HG03432 (cell line): ENCODE measurements at regions not wholly inside any gene's neighbourhood (a gene's known extent, or its start where the extent isn't known, plus 50 kb on each side); places are given as distances from the start of the nearest gene placed in this dataset.
"Not testable (repeated sequence)": the region's sequence is repeated elsewhere in the genome, so short reads cannot be mapped to it uniquely, and the experiment has no call there.

Source experiments
- ATAC-seq: cut with Tn5 transposase; IDR thresholded peaks from one replicate; pipeline ENCODE4 v1.9.1; 2021; ENCODE audit warnings: mild to moderate bottlenecking, moderate library complexity; ENCODE audit not compliant: unreplicated experiment

DNA sequence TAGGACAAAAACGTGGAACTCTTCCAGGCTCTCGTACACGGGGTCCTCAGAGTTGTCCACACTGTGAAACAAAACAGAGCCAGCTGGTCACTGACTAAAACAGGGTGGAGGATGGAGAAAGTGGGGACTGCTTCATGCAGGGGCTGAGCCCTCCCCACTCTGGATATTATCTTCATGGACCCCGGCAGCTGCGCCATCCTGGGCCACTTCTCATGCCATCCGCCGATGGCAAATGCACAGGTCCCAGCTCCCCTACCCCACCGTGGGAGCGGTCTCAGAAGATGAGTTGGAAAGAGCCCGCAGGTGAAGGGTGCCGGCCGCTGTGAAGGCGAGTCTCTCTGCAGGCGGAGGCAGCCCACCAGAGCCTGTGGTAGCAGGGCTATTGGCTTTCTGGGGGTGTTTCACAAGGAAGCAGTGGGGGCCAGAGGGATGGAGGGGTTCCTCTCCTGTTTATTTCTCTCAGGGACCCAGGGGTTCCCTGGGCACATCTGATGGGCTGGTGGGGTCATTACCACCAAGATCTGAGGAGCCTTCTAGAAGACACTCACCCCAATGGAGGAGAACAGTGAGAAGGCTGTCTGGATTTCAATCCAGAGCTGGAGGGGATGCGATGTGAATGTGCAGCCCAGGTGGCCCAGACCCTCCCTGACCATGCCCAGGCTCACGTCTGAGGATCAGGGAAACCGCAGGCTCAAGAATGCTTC is 177.3 kb downstream of the KLF13 start:
- no peak for ATAC-seq

GRCh38 chr15:31504462-31504839 is 177.8 kb downstream of the KLF13 start:
- no peak for ATAC-seq

GRCh38 chr15:31507573-31507972 is 180.9 kb downstream of the KLF13 start:
- ATAC-seq = not testable (repeated sequence)

DNA sequence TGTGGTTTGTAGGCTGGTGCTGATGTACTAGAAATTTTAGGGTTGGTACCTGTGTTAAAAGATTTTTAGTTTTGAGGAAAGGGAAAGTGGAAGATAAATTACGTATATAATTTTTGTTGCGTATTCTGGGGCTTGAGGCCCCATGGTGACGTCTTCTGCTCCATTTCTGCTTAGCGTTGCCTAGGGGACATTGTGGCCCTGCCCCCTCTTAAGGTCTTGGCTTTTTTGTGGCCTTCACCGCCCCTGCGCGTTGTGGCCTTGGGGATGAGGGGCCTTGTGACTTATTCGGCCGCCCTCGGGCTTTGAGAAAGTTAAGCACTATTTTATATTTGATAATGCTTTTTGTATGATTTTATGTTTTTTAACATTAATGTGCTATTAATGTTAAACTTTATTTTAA is 182.0 kb downstream of the KLF13 start:
- no peak for ATAC-seq

DNA sequence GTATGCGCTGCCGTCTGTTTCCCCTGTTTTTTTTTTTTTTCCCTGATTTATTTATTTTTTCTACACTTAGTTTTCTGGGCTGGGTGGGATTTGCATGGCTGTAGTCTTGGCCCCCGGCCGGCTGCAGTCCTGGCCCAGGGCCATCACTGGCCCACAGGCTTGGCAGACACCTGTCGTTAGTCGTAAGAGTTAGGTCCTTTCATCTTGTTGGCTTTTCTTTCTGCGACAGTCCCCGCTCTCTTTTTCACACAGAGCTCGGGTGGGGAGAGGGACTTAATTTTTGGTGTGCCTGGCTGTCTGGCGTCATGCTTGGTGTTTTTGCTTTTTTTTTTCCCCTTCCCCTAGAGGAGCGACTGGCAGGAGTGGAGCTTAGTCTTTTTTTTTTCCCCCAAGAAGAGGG is 183.4 kb downstream of the KLF13 start:
- no peak for ATAC-seq

DNA sequence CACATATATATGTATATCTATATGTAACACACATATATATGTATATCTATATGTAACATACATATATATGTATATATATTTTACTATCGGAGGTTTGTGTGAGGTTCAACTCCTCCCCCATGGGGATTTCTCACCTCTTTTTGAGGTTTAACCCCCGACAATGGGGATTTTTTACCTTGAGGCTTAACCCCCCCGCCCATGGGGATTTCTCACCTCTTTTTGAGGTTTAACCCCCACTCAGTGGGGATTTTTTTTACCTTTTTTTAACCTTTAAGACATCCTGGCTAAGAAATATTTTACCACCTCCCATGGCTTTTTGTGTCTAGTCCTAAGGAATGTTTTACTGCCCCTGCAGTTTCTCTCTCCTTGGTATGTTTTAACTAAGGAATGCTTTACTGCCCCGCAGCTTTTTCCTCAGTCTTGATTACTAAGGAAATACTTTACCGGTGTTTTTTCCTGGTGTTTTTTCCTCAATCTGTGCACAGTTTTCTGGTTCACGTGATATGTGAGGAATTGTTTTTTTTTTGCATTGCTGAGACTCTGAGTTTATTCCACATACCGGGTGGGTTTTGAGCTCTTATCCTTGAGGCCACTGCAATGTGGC is 185.2 kb downstream of the KLF13 start:
- no peak for ATAC-seq

DNA sequence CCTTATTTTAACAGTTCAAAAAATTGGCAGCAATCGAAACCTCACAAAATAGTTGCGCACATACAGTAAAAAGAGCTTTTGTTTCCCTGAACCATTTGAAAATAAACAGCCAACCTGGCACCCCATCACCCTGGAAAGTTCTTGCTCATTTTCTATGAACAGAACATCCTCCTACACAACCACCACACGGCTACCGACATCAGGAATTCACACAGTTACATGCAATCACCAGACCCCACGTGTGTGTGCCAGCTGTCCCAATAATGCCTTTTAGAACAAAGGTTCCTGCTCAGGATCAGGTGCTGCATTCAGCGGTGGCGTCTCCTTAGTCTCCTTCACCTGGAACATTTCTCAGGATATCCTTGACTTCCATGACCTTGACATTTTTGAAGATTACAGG is 186.5 kb downstream of the KLF13 start:
- no peak for ATAC-seq

DNA sequence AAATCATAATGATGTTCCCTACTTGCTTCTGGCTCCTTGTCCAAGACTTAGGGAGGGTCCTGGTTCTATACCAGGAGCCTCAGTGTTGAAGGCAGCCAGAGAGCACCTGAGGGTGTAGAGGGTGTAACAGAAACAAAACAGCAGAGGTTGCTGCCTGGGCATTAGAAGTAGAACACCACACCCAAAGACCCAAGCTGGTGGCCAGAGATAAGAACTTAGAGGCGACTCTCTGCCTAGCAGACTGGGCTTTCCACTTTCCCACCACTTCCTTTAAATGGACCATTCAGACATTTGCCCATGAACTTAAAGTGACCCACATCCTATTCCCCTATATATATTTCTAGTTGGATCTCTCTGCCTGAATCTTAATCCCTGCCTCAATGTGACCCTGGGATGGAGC is 189.8 kb downstream of the KLF13 start:
- ATAC-seq = no peak

DNA sequence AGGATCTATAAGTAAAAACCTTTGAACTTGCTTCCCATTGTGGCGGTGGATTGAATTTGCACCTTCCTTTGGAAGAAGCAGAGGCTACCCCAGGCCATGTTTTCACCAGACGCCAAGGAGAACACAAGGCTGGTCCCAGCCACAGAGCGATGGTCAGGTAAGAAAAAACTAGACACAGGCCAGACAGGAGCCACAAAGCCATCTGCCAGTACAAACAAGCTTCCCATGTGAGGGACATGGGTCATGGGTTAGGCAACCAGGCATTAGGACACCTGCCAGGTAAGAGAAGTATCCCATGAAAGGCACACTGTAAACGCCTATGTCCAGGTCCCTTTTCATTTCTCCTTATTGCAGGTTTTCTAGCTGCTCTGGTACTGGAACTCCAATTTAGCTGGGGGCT is 190.2 kb downstream of the KLF13 start:
- ATAC-seq = no peak

DNA sequence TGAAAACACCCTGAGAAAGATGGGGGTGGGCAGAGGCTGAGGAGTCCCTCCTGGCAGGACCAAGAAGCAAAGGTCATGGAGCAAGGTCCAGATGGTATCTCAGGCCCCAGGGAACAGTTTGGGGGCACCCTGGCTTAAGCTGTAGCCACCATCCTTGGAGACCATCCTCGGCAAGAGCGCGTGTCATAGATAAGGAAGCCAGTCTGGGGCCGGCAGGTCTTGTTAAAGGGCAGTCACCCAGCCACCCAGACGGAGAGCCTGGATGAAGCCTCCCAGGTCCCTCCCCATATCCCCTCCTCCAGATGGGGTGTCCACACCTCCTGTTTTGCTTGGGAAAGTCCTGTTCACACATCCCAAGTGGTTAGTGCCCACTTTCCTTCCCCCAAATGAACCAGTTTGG is 191.1 kb downstream of the KLF13 start:
- no peak for ATAC-seq

- no peak for ATAC-seq
These were observed 195.4 kb downstream of the KLF13 start for GRCh38 chr15:31522028-31522427.

GRCh38 chr15:31523027-31523654 is 196.5 kb downstream of the KLF13 start:
- ATAC-seq = no peak

DNA sequence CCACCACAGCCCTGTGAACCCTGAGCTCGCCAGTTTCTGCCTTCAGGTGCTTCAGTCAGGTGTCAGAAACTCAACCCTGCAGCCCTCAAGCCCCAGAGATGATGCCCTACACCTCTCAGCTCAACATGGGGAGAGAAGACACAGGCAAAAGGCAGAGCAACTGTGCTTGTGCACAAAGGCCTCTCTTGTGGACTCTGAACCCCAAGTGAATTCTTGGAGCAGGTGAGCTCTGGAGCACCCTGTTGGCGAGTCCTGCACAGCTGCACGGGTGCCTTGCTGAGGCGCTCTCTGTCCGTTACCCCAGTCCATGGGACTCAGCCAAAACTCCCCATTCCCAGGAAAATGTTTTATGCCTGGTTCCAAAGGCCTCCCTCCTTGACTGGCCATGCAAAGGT is 197.0 kb downstream of the KLF13 start:
- no peak for ATAC-seq

GRCh38 chr15:31525185-31525695 is 198.6 kb downstream of the KLF13 start:
- no peak for ATAC-seq

DNA sequence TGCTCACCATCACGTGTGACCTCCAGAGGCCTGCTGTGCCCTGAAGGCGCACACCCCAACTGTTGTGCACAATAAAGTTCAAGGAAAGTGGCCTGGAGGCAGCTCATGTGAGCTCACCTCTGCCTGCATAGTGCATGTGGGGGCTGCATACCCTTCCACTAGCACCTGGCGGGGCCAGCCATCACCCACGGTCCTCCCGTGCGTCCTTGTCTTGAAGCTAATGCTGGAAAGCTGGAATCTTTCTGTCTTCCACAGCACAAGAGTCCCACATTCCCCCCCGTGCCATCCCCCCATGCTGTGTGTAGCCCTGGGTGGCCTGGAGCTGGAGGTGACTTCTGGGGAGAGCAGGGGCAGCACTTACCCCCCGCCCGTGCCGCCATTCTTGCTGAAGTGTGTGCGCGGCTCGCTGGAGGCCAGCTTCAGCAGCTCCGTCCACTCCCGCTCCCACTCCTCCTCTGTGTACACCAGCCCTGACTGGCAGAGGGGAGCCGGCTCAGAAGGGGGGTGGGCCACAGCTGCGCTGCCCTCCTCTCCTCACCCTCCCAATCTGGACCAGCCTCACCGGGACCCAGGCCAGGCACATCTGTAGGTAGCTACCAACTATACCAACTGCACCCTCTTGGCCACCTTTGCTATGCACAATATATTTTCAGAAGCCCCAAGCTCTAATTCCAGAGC is 199.5 kb downstream of the KLF13 start:
- no peak for ATAC-seq

DNA sequence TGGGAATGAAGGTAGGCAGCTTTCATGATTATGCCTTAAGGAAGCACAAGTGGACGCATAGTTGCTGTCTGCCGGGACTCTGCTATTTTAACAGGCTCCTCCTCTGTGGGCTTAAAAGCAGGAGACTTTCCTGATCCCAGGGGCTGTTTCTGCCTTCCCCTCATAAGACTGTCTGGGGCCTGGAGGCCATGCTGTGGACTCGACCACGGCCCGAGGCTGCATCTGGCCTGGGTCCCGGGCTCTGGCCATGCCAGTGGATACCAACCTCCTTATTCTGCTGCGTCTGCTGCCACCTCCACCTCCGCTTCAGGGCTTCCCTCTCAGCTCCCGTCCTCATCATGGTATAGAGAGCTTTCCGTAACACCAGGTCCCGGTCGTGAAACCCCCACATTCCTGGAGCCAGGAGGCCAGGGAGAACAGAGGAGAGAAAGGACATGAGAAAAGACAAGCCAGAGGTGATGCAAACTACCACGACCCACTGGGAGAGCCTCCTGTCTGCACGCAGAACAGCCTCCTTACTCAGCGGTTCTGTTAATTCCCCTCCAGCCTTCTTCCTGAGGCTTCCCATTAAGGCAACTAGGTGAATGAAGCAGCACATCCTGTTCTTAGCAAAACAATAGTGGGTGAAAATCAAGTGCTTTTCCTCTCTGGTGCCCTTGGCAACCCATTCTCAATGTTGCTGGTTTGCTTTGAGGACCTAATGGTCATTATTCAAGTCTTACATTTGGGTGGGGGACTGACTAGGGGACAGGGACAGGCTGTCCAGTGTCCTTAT is 200.5 kb downstream of the KLF13 start:
- ATAC-seq = no peak

DNA sequence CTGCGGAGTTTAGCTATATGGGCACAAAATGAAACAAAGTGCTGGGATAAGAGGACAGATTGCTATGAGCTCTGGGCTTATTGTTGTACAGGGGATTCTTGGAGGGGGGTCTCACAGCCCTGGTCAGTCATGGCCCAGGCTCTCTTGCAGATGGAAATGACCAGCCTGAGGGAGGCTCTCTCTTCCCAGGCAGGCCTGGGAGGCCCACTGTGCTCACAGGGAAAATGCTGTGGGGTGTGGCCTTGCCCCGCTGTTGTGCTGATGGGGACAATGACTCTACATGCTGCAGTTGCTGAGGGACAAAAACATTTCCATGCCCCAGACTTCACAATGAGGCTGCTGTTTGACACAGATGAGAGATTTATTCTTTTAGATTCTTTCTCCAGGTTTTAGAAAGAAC is 202.2 kb downstream of the KLF13 start:
- ATAC-seq = no peak

DNA sequence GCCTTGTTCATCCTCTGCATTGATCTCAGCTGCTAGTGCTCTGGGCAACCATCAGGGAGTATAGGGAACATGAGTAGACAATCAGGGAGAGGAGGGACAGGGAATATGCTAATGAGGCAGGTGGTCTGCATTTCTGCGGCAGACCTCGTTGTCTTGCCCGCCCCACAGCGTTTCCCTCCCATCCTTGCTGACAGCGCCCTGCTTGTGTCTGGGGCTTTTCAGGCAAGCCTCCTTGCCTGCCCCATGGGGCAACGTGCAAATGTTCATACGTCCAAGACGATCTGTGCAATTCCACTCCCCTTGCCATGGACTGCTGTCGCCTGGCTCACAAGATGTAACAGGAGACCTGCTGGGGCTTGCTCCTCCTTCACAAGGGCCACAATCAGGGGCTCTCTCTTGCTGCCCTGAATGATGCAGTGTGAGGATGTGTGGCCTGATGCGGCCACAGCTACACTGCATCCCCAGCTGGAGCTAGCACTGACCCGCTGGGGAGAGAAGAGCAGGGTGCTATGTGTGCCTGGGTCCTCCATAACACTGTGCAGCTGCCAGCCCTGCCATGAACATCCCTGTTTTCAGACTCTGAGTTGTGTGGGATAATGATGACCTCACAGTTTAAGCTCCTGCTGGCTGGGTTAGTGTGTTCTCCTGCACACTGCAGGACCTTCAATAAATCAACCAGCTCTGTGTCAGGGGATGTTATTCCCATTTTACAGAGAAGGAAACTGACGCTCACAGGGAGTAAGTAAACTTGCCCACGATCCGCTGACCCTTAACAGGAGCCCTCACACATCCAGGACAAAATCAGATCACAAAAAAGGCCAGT is 211.3 kb downstream of the KLF13 start:
- no peak for ATAC-seq

DNA sequence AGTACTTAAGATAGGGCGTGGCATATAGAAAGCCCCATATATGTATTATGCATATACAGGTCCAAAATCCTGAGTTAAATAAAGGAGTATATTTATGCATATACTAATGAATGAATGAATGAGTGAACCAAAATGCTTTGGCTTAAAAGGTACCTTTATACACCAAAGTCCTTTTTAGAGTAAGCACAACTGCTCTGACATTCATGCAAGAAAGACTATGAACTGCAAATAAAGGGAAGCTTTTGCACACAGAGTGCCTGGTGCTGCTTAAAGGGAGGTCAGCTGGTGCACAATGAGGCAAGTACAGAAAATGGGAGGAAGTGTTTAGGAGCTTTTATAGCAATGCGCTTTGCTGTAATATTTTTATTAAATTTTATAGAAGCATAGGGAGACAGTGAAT is 214.0 kb downstream of the KLF13 start:
- no peak for ATAC-seq

GRCh38 chr15:31544361-31544760 is 217.7 kb downstream of the KLF13 start:
- ATAC-seq = no peak
